Bronchial epithelial cell (primary cell): ENCODE measurements at regions not wholly inside any gene's neighbourhood (a gene's known extent, or its start where the extent isn't known, plus 50 kb on each side); places are given as distances from the start of the nearest gene placed in this dataset.

Source experiments
- DNase-seq: peaks from one replicate; pipeline ENCODE4 v3.0.0-alpha.2; 2010; ENCODE audit warnings: low read depth
- FAIRE-seq: peaks from 2 replicates; lab custom pipeline; 2011; peaks lifted over from hg19 to GRCh38; lab: Jason Lieb, UNC
- H3K27me3 ChIP-seq: 2 replicates; pipeline ENCODE4 v1.5.1; 2011; ENCODE audit warnings: low read length; ENCODE audit not compliant: control insufficient read depth, insufficient read depth
- H3K36me3 ChIP-seq: 2 replicates; pipeline ENCODE4 v1.5.1; 2011; ENCODE audit warnings: low read length; ENCODE audit not compliant: control insufficient read depth, insufficient read depth
- H3K4me3 ChIP-seq: 2 replicates; pipeline ENCODE4 v1.5.1; 2011; ENCODE audit warnings: mild to moderate bottlenecking, low read depth, low read length, control low read depth
- CTCF ChIP-seq: IDR thresholded peaks from 2 replicates; pipeline ENCODE4 v1.5.1; 2011; ENCODE audit warnings: mild to moderate bottlenecking, moderate library complexity, low read length, control low read depth, inconsistent platforms; ENCODE audit not compliant: insufficient read depth, severe bottlenecking

- no peaks in the 10 kb centered on the region for H3K27me3 ChIP-seq
- FAIRE-seq = no peak
These were observed 173.2 kb upstream of the FOXF1 start for GRCh38 chr16:86337138-86337537.

GRCh38 chr16:86337581-86338402 lies 172.5 kb upstream of the FOXF1 start:
- TF ChIP-seq CTCF = no peak
- DNase-seq (no peak), FAIRE-seq (peak; percentile 92)
- Histone ChIP-seq H3K36me3 (no peaks in the 10 kb centered on the region), H3K4me3 (no peak overlapping the region), H3K27me3 (no peaks in the 10 kb centered on the region)

More at GRCh38 chr16:86337138-86337537, 173.2 kb upstream of the FOXF1 start:
- DNase-seq = no peak
- no peak overlapping the region for H3K4me3 ChIP-seq
- no peak for TF ChIP-seq CTCF
- no peaks in the 10 kb centered on the region for H3K36me3 ChIP-seq

GRCh38 chr16:86338403-86339115 lies 171.8 kb upstream of the FOXF1 start:
- no peak overlapping the region for H3K4me3 ChIP-seq
- DNase-seq (no peak), FAIRE-seq (no peak)
- H3K36me3 ChIP-seq = no peaks in the 10 kb centered on the region
- no peak for TF ChIP-seq CTCF
- H3K27me3 ChIP-seq = no peaks in the 10 kb centered on the region

- Histone ChIP-seq H3K36me3 (no peaks in the 10 kb centered on the region), H3K27me3 (no peaks in the 10 kb centered on the region), H3K4me3 (no peak overlapping the region)
- FAIRE-seq = no peak
- no peak for DNase-seq
- no peak for TF ChIP-seq CTCF
These were observed 168.0 kb upstream of the FOXF1 start for GRCh38 chr16:86342161-86342834.

- no peak for FAIRE-seq
These were observed 167.1 kb upstream of the FOXF1 start for GRCh38 chr16:86343027-86343795.

More at GRCh38 chr16:86343027-86343795, 167.1 kb upstream of the FOXF1 start:
- no peak for DNase-seq
- no peak for TF ChIP-seq CTCF
- Histone ChIP-seq H3K4me3 (no peak overlapping the region), H3K27me3 (no peaks in the 10 kb centered on the region), H3K36me3 (no peaks in the 10 kb centered on the region)
